ENCODE measurements at regions not wholly inside any gene's neighbourhood (a gene's known extent, or its start where the extent isn't known, plus 50 kb on each side); places are given as distances from the start of the nearest gene placed in this dataset.

DNA sequence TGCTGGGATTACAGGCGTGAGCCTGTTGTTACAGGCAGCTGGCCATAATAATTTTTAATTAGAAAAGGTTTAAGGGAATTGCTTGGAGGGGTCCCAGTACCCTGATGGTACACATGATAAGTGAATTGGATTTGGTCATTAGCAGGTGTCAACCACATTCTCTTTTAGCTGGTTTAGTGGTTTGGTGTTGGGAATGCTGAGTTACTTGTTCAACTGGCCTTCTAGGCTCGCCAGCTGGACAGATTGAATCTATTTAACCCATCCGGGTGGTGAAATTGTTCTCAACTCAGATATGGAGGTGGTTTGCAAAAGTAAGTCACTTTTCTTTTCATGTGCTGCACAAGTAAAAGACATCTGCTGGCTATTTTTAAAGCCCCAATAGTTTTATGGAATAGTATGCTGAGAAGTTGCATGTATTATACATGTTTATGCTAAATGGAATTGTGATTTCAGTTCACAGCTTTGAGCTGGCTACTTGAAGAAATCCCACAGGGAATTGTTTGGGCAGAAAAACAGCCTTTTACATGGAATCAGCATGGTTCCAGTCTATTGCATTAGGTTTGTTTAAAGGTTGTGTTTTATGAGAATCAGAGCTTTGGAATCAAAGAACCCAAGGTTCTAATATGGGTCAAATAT, 149.8 kb upstream of the SLC28A3 start:
- no peaks in the 10 kb centered on the region for H3K36me3 ChIP-seq (ENCODE audit: control insufficient read depth, insufficient read depth, low read length)
- H3K4me3 ChIP-seq (replicated peaks in 1 of 4; ENCODE audit: control extremely low read depth in 1 of 4, insufficient read depth in 1 of 4, low read depth in 3 of 4, low read length in 4 of 4), result no peak overlapping the region
- no peak overlapping the region for H3K4me2 ChIP-seq (ENCODE audit: extremely low read depth, insufficient read depth, low read length)
- H3K4me1 ChIP-seq (ENCODE audit: control insufficient read depth, extremely low read depth, insufficient read depth, low read length), result no peaks in the 10 kb centered on the region
- H4K20me1 ChIP-seq (ENCODE audit: control insufficient read depth, extremely low read depth, insufficient read depth, low read length), result no peaks in the 10 kb centered on the region
- H3K27me3 ChIP-seq (ENCODE audit: control insufficient read depth, insufficient read depth, low read length), result no peaks in the 10 kb centered on the region
- no peak overlapping the region for H3K27ac ChIP-seq (ENCODE audit: insufficient read depth, low read length)
- no peaks in the 10 kb centered on the region for H3K79me2 ChIP-seq (ENCODE audit: control insufficient read depth, insufficient read depth, low read length)
- no peaks in the 10 kb centered on the region for H3K9me3 ChIP-seq (ENCODE audit: control insufficient read depth, insufficient read depth, low read depth, low read length)
- no peak overlapping the region for H2AFZ ChIP-seq (ENCODE audit: low read length)
- no peak for DNase-seq (ENCODE audit: low read depth in 2 of 2)
- no peak overlapping the region for H3K9ac ChIP-seq (ENCODE audit: insufficient read depth, low read length)
- no peak for TF ChIP-seq EZH2 (IDR thresholded peaks at IDR 0.05; ENCODE audit: low read length, missing control alignments)
- TF ChIP-seq, protein P1, sequence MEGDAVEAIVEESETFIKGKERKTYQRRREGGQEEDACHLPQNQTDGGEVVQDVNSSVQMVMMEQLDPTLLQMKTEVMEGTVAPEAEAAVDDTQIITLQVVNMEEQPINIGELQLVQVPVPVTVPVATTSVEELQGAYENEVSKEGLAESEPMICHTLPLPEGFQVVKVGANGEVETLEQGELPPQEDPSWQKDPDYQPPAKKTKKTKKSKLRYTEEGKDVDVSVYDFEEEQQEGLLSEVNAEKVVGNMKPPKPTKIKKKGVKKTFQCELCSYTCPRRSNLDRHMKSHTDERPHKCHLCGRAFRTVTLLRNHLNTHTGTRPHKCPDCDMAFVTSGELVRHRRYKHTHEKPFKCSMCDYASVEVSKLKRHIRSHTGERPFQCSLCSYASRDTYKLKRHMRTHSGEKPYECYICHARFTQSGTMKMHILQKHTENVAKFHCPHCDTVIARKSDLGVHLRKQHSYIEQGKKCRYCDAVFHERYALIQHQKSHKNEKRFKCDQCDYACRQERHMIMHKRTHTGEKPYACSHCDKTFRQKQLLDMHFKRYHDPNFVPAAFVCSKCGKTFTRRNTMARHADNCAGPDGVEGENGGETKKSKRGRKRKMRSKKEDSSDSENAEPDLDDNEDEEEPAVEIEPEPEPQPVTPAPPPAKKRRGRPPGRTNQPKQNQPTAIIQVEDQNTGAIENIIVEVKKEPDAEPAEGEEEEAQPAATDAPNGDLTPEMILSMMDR (conservative IDR thresholded peaks at IDR 0.05 in 1 of 2, IDR thresholded peaks at IDR 0.05 in 1 of 2; ENCODE audit: low read depth in 1 of 2, low read length in 2 of 2), result no peak

GRCh38 chr9:84490842-84491325, 150.3 kb upstream of the SLC28A3 start:
- H3K27ac ChIP-seq (ENCODE audit: insufficient read depth, low read length), result no peak overlapping the region

DNA sequence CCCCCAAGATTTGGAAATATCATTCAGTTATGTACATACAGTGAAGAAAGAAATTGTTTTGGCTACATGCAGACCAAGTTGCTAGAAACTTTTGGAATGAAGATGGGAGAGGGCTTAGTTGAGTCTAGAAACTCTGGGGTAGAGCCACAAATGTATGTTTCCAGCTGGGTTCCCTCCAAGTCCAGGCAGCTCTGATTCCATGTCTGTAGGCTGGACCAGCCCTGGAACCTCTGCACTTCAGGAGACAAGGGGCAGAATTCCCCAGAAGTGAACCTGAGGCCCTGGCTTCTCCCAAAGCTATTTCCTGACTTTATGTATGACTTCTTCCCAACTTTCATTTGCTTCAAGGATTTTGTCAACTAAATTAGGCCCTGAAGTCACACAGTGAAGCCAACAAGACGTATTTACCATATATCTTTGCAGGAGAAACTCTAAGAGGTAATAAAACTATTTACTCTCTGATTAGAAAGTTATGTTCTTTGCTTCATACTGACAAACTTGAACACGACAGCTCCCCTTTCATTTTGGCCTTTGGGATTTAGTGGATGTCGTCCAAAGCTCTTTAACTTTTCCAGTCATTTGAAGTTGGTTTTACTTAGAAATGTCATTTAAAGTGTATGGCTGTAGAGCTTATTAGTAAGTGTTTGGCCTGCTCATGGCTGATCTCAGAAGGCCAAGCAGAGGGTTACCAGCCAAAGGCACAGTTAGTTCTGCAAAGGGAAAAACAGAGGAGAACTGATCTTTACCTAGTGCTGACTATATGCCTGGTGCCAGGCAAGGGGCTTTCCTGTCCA, 152.0 kb upstream of the SLC28A3 start:
- no peak for TF ChIP-seq EZH2 (IDR thresholded peaks at IDR 0.05; ENCODE audit: low read length, missing control alignments)

More at GRCh38 chr9:84490842-84491325, 150.3 kb upstream of the SLC28A3 start:
- H3K27me3 ChIP-seq (ENCODE audit: control insufficient read depth, insufficient read depth, low read length), result no peaks in the 10 kb centered on the region
- TF ChIP-seq, protein P1 (conservative IDR thresholded peaks at IDR 0.05 in 1 of 2, IDR thresholded peaks at IDR 0.05 in 1 of 2; ENCODE audit: low read depth in 1 of 2, low read length in 2 of 2), result no peak
- no peak for TF ChIP-seq EZH2 (IDR thresholded peaks at IDR 0.05; ENCODE audit: low read length, missing control alignments)
- no peaks in the 10 kb centered on the region for H3K79me2 ChIP-seq (ENCODE audit: control insufficient read depth, insufficient read depth, low read length)
- H3K4me3 ChIP-seq (replicated peaks in 1 of 4; ENCODE audit: control extremely low read depth in 1 of 4, insufficient read depth in 1 of 4, low read depth in 3 of 4, low read length in 4 of 4), result no peak overlapping the region
- no peaks in the 10 kb centered on the region for H3K4me1 ChIP-seq (ENCODE audit: control insufficient read depth, extremely low read depth, insufficient read depth, low read length)
- H2AFZ ChIP-seq (ENCODE audit: low read length), result no peak overlapping the region
- H3K9me3 ChIP-seq (ENCODE audit: control insufficient read depth, insufficient read depth, low read depth, low read length), result no peaks in the 10 kb centered on the region
- no peak overlapping the region for H3K4me2 ChIP-seq (ENCODE audit: extremely low read depth, insufficient read depth, low read length)
- no peaks in the 10 kb centered on the region for H3K36me3 ChIP-seq (ENCODE audit: control insufficient read depth, insufficient read depth, low read length)
- no peak for DNase-seq (ENCODE audit: low read depth in 2 of 2)
- no peak overlapping the region for H3K9ac ChIP-seq (ENCODE audit: insufficient read depth, low read length)
- H4K20me1 ChIP-seq (ENCODE audit: control insufficient read depth, extremely low read depth, insufficient read depth, low read length), result no peaks in the 10 kb centered on the region

More for the DNA sequence above, 152.0 kb upstream of the SLC28A3 start:
- Histone ChIP-seq H3K9ac (ENCODE audit: insufficient read depth, low read length) (no peak overlapping the region), H3K4me1 (ENCODE audit: control insufficient read depth, extremely low read depth, insufficient read depth, low read length) (no peaks in the 10 kb centered on the region), H3K27me3 (ENCODE audit: control insufficient read depth, insufficient read depth, low read length) (no peaks in the 10 kb centered on the region), H3K4me3 (replicated peaks in 1 of 4; ENCODE audit: control extremely low read depth in 1 of 4, insufficient read depth in 1 of 4, low read depth in 3 of 4, low read length in 4 of 4) (no peak overlapping the region), H3K4me2 (ENCODE audit: extremely low read depth, insufficient read depth, low read length) (no peak overlapping the region), H2AFZ (ENCODE audit: low read length) (no peak overlapping the region), H3K36me3 (ENCODE audit: control insufficient read depth, insufficient read depth, low read length) (no peaks in the 10 kb centered on the region), H3K79me2 (ENCODE audit: control insufficient read depth, insufficient read depth, low read length) (no peaks in the 10 kb centered on the region), H3K27ac (ENCODE audit: insufficient read depth, low read length) (no peak overlapping the region), H4K20me1 (ENCODE audit: control insufficient read depth, extremely low read depth, insufficient read depth, low read length) (no peaks in the 10 kb centered on the region), H3K9me3 (ENCODE audit: control insufficient read depth, insufficient read depth, low read depth, low read length) (no peaks in the 10 kb centered on the region)
- no peak for DNase-seq (ENCODE audit: low read depth in 2 of 2)

All from fibroblast of lung (primary cell).